ENCODE measurements at regions not wholly inside any gene's neighbourhood (a gene's known extent, or its start where the extent isn't known, plus 50 kb on each side); places are given as distances from the start of the nearest gene placed in this dataset.
"Not testable (repeated sequence)": the region's sequence is repeated elsewhere in the genome, so short reads cannot be mapped to it uniquely, and the experiment has no call there.

- Histone ChIP-seq H3K27ac (no peak overlapping the region), H3K4me3 (no peak overlapping the region), H3K27me3 (no peaks in the 10 kb centered on the region), H3K9me3 (no peaks in the 10 kb centered on the region), H3K4me1 (peaks cover 0 to 3% (median 0%) of the 10 kb centered on the region in 4 donors), H3K36me3 (no peaks in the 10 kb centered on the region)
- 36 to 49% (median 43%) methylated on average over 6 of the region's 6 CpGs for WGBS, 5 donors
- no peak for DNase-seq
- intact Hi-C loops (cut with DNase I; ENCODE audit: low total_unique reads) = no loop called here
- no peak for TF ChIP-seq POLR2AphosphoS5 (IDR thresholded peaks at IDR 0.05)
- no peak for TF ChIP-seq POLR2A (IDR thresholded peaks at IDR 0.05)
These were observed 298.1 kb downstream of the FOXO1 start for GRCh38 chr13:40368127-40368891.

DNA sequence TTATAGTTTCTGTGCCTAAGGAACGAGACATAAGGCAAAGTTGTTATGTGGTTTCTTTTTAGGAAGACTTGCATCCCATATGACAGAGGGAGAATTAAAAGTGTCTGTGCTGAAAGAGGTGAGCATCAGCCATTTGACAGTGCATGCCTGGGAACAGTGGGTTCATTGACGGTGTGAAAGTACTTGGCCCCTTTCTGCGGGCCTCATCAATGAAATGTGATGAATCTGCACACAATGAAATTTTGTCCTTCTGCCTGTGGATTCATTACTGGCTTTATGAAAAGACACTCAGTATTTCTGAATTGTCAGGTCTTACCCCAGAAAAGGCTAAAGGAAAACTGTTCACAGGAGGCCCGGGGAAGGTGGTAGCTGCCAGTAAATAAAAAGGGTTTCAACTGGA lies 295.8 kb downstream of the FOXO1 start:
- no peaks in the 10 kb centered on the region for H3K36me3 ChIP-seq
- WGBS, 5 donors = 79 to 93% (median 89%) methylated on average over 4 of the region's 4 CpGs
- TF ChIP-seq POLR2A (IDR thresholded peaks at IDR 0.05) (no peak), EP300 (IDR thresholded peaks at IDR 0.05) (no peak), POLR2AphosphoS5 (IDR thresholded peaks at IDR 0.05) (no peak)
- TF ChIP-seq, protein P1, sequence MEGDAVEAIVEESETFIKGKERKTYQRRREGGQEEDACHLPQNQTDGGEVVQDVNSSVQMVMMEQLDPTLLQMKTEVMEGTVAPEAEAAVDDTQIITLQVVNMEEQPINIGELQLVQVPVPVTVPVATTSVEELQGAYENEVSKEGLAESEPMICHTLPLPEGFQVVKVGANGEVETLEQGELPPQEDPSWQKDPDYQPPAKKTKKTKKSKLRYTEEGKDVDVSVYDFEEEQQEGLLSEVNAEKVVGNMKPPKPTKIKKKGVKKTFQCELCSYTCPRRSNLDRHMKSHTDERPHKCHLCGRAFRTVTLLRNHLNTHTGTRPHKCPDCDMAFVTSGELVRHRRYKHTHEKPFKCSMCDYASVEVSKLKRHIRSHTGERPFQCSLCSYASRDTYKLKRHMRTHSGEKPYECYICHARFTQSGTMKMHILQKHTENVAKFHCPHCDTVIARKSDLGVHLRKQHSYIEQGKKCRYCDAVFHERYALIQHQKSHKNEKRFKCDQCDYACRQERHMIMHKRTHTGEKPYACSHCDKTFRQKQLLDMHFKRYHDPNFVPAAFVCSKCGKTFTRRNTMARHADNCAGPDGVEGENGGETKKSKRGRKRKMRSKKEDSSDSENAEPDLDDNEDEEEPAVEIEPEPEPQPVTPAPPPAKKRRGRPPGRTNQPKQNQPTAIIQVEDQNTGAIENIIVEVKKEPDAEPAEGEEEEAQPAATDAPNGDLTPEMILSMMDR (IDR thresholded peaks at IDR 0.05) = no peak
- no peaks in the 10 kb centered on the region for H3K27me3 ChIP-seq
- peaks cover 0 to 3% (median 0%) of the 10 kb centered on the region in 4 donors for H3K4me1 ChIP-seq
- no peak for DNase-seq
- no peak overlapping the region for H3K4me3 ChIP-seq
- intact Hi-C loops (cut with DNase I; ENCODE audit: low total_unique reads) = no loop called here
- no peak overlapping the region for H3K27ac ChIP-seq
- no peaks in the 10 kb centered on the region for H3K9me3 ChIP-seq

DNA sequence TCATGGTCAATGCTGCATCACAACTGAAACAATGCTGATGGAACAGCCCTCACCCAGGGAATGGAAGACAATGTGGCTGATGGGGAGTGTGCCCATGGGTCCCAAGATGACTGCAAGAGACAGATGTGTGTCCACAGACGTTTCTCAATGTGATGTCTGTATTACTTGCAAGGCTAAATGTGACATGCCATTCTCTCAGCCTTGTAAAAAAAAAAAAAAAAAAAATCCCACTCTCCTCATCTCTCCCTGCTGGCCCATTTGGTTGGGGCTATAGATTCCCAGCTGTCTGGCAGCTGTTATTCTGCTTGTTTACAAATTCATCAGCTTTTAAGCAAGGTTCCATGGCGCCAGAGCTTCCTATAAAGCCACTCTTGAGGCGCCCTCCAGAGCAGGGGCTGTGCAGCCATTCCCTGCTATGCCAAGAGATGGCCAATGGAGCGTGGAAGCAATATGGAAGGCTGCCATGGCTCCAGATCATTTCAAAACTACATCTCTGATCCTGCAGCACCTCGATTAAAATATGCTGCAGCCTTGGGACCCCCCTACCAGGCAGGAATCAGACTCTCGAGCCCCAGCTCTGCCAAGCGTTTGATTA lies 294.8 kb downstream of the FOXO1 start:
- TF ChIP-seq, protein P1 (IDR thresholded peaks at IDR 0.05) = no peak
- no peak for TF ChIP-seq EP300 (IDR thresholded peaks at IDR 0.05)
- no peak for TF ChIP-seq POLR2AphosphoS5 (IDR thresholded peaks at IDR 0.05)
- TF ChIP-seq POLR2A (IDR thresholded peaks at IDR 0.05) = no peak
- Histone ChIP-seq H3K4me1 (peaks cover 0 to 7% (median under 1%) of the 10 kb centered on the region in 4 donors), H3K9me3 (no peaks in the 10 kb centered on the region), H3K4me3 (no peak overlapping the region), H3K27ac (no peak overlapping the region), H3K27me3 (no peaks in the 10 kb centered on the region), H3K36me3 (no peaks in the 10 kb centered on the region)
- DNase-seq = no peak
- 69 to 79% (median 73%) methylated on average over 7 of the region's 7 CpGs for WGBS, 5 donors
- intact Hi-C loops (cut with DNase I; ENCODE audit: low total_unique reads) = no loop called here

DNA sequence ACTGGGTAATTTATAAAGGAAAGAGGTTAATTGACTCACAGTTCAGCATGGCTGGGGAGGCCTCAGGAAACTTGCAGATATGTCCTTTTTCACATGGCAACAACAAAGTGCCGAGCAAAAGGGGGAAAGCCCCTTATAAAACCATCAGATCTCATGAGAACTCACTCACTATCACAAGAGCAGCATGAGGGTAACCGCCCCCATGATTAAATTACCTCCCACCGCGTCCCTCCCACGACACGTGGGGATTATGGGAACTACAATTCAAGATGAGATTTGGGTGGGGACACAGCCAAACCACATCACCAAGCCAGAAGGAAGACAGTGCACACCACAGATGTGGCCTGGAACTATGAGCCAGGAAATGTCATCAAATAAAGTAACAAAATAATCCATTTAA lies 292.8 kb downstream of the FOXO1 start:
- H3K4me3 ChIP-seq; H3K27ac ChIP-seq; H3K36me3 ChIP-seq; H3K27me3 ChIP-seq; DNase-seq; intact Hi-C loops (cut with DNase I; ENCODE audit: low total_unique reads); H3K9me3 ChIP-seq: not testable (repeated sequence)
- 73 to 88% (median 76%) methylated on average over 6 of the region's 6 CpGs for WGBS, 5 donors
- H3K4me1 ChIP-seq = peaks cover 0 to 13% (median 7%) of the 10 kb centered on the region in 4 donors

GRCh38 chr13:40375489-40376171 lies 290.8 kb downstream of the FOXO1 start:
- no peak overlapping the region for H3K27ac ChIP-seq
- H3K36me3 ChIP-seq = no peaks in the 10 kb centered on the region
- intact Hi-C loops (cut with DNase I; ENCODE audit: low total_unique reads) = no loop called here
- no peak for TF ChIP-seq POLR2A (IDR thresholded peaks at IDR 0.05)
- TF ChIP-seq, protein P1 (IDR thresholded peaks at IDR 0.05) = no peak
- TF ChIP-seq EP300 (IDR thresholded peaks at IDR 0.05) = no peak
- no peak for TF ChIP-seq POLR2AphosphoS5 (IDR thresholded peaks at IDR 0.05)
- no peak overlapping the region for H3K4me3 ChIP-seq
- WGBS, 5 donors = 68 to 82% (median 77%) methylated on average over 7 of the region's 7 CpGs
- H3K4me1 ChIP-seq = peaks cover 0 to 13% (median 7%) of the 10 kb centered on the region in 4 donors
- no peaks in the 10 kb centered on the region for H3K27me3 ChIP-seq
- no peak for DNase-seq
- H3K9me3 ChIP-seq = peaks cover 0 to 4% (median 0%) of the 10 kb centered on the region in 4 donors
